Coronary artery (tissue), 2 donors: ENCODE measurements at regions not wholly inside any gene's neighbourhood (a gene's known extent, or its start where the extent isn't known, plus 50 kb on each side); places are given as distances from the start of the nearest gene placed in this dataset.

Experiments
- DNase-seq: peaks from one replicate; pipeline ENCODE4 v3.0.0-alpha.2; 2017; ENCODE audit warnings: low spot score
- H3K27ac ChIP-seq, 2 donors: fragments of 200-600 bp; sonication (generic); one replicate each; pipeline ENCODE4 v1.5.1; 2016 to 2019
- H3K4me3 ChIP-seq: fragments of 200-600 bp; sonication (generic); 2 replicates; pipeline ENCODE4 v1.5.1; 2016; ENCODE audit warnings: mild to moderate bottlenecking, moderate library complexity
- TF ChIP-seq, protein P1 (sequence below): fragments of 200-600 bp; sonication (generic); IDR thresholded peaks from one replicate; pipeline ENCODE4 v1.5.1; 2019; ENCODE audit warnings: antibody characterized with exemption

DNA sequence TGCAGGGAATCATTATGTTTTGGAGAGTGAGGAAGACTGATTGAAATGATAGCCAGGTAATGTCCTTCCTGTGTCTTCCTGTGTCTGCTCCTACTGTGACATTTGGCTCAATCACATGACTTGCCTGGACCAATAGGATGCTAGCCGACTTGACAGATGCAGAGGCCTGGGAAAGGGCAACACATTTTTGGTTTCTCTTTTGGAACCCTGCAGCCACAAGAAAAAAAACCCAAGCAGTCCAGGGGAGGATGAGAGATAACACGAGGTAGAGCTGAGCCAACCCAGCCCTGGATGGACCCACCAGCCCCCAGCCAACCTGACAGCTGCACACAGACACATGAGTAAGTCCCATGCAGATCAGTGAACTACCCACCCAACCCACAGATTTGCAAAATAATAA is 256.1 kb upstream of the SMARCA2 start:
- DNase-seq, result no peak
- H3K27ac ChIP-seq, result no peak overlapping the region
- TF ChIP-seq, protein P1, sequence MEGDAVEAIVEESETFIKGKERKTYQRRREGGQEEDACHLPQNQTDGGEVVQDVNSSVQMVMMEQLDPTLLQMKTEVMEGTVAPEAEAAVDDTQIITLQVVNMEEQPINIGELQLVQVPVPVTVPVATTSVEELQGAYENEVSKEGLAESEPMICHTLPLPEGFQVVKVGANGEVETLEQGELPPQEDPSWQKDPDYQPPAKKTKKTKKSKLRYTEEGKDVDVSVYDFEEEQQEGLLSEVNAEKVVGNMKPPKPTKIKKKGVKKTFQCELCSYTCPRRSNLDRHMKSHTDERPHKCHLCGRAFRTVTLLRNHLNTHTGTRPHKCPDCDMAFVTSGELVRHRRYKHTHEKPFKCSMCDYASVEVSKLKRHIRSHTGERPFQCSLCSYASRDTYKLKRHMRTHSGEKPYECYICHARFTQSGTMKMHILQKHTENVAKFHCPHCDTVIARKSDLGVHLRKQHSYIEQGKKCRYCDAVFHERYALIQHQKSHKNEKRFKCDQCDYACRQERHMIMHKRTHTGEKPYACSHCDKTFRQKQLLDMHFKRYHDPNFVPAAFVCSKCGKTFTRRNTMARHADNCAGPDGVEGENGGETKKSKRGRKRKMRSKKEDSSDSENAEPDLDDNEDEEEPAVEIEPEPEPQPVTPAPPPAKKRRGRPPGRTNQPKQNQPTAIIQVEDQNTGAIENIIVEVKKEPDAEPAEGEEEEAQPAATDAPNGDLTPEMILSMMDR, result no peak
- no peak overlapping the region for H3K4me3 ChIP-seq

DNA sequence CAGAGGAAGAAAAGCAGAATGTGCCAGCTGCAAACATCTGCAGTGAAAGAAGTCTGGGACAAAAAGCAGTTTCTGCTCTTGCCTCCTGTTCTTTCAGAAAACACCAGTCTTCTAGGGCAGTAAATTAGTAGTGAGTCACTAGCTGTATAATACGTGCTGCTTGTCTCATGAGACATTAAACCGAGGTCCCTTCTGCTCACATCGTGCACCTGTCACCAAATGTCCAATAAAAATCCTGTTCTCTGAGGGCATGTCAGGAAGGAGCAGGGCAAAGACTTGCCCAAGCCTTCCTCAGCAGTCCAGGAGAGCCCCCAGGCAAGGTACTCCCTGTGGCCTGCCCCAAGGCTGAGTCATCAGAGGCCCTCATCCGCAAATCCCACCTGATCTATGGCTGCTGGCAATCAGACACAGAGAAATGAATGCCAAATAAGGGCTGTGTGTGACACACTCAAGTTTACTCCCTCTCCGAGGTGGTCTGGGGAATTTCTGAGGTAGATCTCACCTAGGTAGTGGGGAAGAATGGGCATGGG is 255.3 kb upstream of the SMARCA2 start:
- H3K27ac ChIP-seq, result no peak overlapping the region
- TF ChIP-seq, protein P1, result no peak
- DNase-seq, result no peak
- no peak overlapping the region for H3K4me3 ChIP-seq

DNA sequence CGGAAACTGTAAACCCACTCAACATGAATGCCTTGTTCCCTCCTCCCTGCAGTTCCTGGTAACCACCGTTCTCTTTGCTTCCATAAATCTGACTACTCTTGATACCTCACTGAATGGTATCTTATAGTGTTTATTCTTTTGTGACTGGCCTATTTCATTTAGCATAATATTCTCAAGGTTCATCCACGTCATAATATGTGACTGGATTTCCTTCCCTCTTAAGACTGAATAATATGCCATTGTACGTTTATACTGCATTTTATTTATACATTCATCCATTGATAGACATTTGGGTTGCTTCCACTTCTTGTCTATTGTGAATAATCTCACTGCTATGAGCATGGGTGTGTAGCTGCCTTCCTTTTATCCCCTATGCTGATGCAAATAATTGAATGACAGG is 253.3 kb upstream of the SMARCA2 start:
- Histone ChIP-seq H3K27ac (no peak overlapping the region), H3K4me3 (no peak overlapping the region)
- TF ChIP-seq, protein P1, result no peak
- no peak for DNase-seq

DNA sequence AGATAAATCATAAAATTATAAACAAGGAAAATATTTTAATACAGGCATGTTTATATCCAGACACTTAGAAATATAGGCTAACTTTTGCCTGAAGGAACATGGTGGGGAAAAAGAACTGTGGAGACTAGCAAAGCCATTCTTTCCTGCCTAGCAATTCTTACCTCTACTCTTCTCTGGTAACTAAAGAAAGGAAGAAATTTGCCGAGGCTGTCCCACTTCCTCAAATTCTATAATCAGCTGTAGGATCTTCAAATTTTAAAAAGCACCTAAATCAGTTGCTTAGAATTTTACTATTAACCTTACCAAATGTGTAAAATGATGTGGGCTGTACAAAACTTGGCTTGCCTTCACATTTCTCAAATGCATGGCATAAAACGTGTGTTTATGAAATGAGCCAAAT is 249.1 kb upstream of the SMARCA2 start:
- Histone ChIP-seq H3K4me3 (no peak overlapping the region), H3K27ac (no peak overlapping the region)
- TF ChIP-seq, protein P1, result no peak
- no peak for DNase-seq

DNA sequence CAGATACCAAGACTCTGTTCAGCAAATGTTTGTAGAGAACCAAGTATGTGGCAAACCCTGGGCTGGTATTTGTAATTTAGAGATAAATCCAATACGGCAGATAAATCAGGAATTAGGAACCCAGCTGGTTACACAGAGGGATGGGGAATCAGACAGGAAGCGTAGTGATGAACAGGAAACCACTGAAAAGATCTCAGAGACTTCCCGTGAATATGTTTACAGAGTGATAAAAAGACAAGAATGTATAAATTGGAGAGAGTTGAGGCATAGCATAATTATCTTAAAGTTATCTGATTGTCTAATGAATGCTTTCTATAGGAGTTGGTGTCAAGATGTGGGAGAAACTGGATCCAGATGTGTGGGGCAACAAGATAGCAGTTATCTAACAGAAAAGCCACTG is 246.6 kb upstream of the SMARCA2 start:
- Histone ChIP-seq H3K4me3 (no peak overlapping the region), H3K27ac (no peak overlapping the region)
- TF ChIP-seq, protein P1, result no peak
- no peak for DNase-seq

DNA sequence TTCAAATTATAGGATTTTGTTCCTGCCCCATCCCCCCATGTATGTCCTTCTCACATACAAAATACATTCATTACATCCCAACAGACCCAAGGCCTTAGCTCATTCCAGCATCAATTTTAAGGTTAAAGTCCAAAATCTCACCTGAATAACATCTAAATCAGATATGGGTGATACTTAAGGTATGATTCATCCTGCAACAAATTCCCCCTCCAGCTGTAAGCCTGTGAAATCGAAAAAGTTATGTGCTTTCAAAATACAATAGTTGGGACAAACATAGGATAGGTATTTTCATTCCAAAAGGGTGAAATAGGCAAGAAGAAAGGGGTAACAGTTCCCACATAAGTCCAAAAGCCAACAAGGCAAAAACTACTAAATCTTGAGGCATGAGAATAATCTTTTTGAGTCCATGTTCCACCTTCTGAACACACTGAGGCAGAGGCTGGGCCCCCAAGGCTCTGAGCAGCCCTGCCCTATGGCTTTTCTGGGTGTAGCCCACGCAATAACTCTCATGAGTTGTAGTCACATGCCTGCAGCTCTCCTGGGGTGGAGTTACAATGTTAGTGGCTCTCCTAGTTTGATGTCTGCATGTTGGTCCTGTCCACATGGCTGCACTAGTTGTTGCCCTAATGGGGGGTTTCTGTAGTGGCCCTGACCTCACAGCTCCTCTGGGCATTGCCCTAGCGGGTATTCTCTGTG is 243.9 kb upstream of the SMARCA2 start:
- Histone ChIP-seq H3K4me3 (no peak overlapping the region), H3K27ac (no peak overlapping the region)
- no peak for DNase-seq
- TF ChIP-seq, protein P1, result no peak

DNA sequence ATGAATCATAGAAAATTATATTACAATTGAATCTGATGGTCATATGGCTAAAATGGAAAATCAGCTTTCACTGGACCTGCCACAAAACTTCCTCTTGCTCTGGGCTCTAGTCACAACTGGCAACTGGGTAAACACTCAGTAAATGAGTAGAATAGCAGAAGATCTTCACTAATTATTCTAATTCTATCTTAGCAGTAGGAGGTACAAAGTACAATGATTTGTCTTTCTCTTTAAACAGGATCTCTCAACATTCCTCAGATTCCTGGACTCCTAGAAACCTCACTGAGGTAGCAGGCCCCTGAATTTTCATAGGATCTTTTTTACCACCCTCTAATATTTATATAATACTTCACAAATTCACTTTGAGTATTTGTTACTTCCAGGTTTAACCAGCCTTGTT is 239.9 kb upstream of the SMARCA2 start:
- no peak for DNase-seq
- Histone ChIP-seq H3K27ac (no peak overlapping the region), H3K4me3 (no peak overlapping the region)
- TF ChIP-seq, protein P1, result no peak
